ENCODE measurements at regions not wholly inside any gene's neighbourhood (a gene's known extent, or its start where the extent isn't known, plus 50 kb on each side); places are given as distances from the start of the nearest gene placed in this dataset.

- TF ChIP-seq CTCF (IDR thresholded peaks at IDR 0.05) (no peak), POLR2AphosphoS5 (IDR thresholded peaks at IDR 0.05; ENCODE audit: low read depth, low read length) (no peak)
These were observed 1093.4 kb downstream of the SORCS3 start for GRCh38 chr10:105734479-105734878.

Data from Panc1 (cell line).